ENCODE measurements at regions not wholly inside any gene's neighbourhood (a gene's known extent, or its start where the extent isn't known, plus 50 kb on each side); places are given as distances from the start of the nearest gene placed in this dataset.

DNA sequence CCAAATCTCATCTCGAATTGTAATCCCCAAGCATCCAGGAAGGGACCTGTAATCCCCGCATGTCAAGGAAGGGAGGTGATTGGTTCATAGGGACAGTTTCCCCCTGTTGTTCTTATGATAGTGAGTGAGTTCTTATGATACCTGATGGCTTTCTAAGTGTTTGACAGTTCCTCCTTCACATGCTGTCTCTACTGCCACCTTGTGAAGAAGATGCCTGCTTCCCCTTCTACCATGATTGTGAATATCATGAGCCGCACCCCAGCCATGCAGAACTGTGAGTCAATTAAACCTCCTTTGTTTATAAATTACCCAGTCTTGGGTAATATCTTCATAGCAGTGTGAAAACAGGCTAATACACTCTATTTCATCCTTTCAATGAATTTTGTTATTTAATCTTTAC lies 446.7 kb downstream of the RNF144A start:
- no peak overlapping the region for H3K4me3 ChIP-seq (ENCODE audit: low read length, poor library complexity, severe bottlenecking)
- H3F3A ChIP-seq (ENCODE audit: low read depth): no peaks in the 10 kb centered on the region
- no peak overlapping the region for H3K4me2 ChIP-seq (ENCODE audit: low read depth, low read length, poor library complexity, severe bottlenecking)
- H3K27me3 ChIP-seq (ENCODE audit: insufficient read depth, low read length, poor library complexity, severe bottlenecking): no peaks in the 10 kb centered on the region
- no peaks in the 10 kb centered on the region for H3K79me2 ChIP-seq (ENCODE audit: insufficient read depth, low read length)
- H3K9me2 ChIP-seq (replicated peaks; ENCODE audit: low read depth, low read length): no peaks in the 10 kb centered on the region
- H3K4me1 ChIP-seq (ENCODE audit: insufficient read depth, low read length, poor library complexity, severe bottlenecking): no peaks in the 10 kb centered on the region
- no peaks in the 10 kb centered on the region for H4K20me1 ChIP-seq (ENCODE audit: insufficient read depth, low read length, poor library complexity, severe bottlenecking)
- TF ChIP-seq, protein P1, sequence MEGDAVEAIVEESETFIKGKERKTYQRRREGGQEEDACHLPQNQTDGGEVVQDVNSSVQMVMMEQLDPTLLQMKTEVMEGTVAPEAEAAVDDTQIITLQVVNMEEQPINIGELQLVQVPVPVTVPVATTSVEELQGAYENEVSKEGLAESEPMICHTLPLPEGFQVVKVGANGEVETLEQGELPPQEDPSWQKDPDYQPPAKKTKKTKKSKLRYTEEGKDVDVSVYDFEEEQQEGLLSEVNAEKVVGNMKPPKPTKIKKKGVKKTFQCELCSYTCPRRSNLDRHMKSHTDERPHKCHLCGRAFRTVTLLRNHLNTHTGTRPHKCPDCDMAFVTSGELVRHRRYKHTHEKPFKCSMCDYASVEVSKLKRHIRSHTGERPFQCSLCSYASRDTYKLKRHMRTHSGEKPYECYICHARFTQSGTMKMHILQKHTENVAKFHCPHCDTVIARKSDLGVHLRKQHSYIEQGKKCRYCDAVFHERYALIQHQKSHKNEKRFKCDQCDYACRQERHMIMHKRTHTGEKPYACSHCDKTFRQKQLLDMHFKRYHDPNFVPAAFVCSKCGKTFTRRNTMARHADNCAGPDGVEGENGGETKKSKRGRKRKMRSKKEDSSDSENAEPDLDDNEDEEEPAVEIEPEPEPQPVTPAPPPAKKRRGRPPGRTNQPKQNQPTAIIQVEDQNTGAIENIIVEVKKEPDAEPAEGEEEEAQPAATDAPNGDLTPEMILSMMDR (conservative IDR thresholded peaks at IDR 0.05; ENCODE audit: low read length): peak; percentile 36; the same call in 1 of the 2 replicates
- no peak for TF ChIP-seq EZH2phosphoT487 (IDR thresholded peaks at IDR 0.05; ENCODE audit: borderline replicate concordance)
- no peak overlapping the region for H3K9ac ChIP-seq (ENCODE audit: low read depth, low read length, poor library complexity, severe bottlenecking)
- no peak overlapping the region for H2AFZ ChIP-seq (ENCODE audit: low read length)
- H3K9me3 ChIP-seq (ENCODE audit: insufficient read depth, low read depth, low read length): no peaks in the 10 kb centered on the region
- no peaks in the 10 kb centered on the region for H3K36me3 ChIP-seq (ENCODE audit: insufficient read depth, low read length)

DNA sequence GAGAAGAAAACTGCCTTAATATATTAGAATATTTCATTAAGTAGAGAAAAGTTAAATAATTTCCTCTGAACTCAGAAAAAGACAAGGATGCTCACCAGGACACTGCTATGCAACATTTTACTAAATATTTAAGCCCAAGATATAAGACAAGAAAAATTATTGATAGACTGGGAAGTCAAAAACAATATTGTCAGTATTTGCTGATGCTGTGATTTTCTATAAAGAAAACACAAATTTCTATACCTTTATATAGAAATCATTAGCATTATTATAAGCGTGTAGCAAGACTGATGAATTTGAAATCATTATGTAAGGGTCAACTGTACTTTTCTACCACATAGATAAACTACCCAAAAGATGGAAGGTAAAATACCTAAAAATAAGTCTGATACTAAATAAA lies 451.0 kb downstream of the RNF144A start:
- no peak overlapping the region for H3K4me3 ChIP-seq (ENCODE audit: low read length, poor library complexity, severe bottlenecking)
- H3K79me2 ChIP-seq (ENCODE audit: insufficient read depth, low read length): no peaks in the 10 kb centered on the region
- no peak overlapping the region for H3K9ac ChIP-seq (ENCODE audit: low read depth, low read length, poor library complexity, severe bottlenecking)
- H3K36me3 ChIP-seq (ENCODE audit: insufficient read depth, low read length): no peaks in the 10 kb centered on the region
- no peaks in the 10 kb centered on the region for H3K4me1 ChIP-seq (ENCODE audit: insufficient read depth, low read length, poor library complexity, severe bottlenecking)
- no peak for TF ChIP-seq EZH2phosphoT487 (IDR thresholded peaks at IDR 0.05; ENCODE audit: borderline replicate concordance)
- TF ChIP-seq, protein P1 (conservative IDR thresholded peaks at IDR 0.05; ENCODE audit: low read length): no peak
- no peak overlapping the region for H2AFZ ChIP-seq (ENCODE audit: low read length)
- no peaks in the 10 kb centered on the region for H3K9me3 ChIP-seq (ENCODE audit: insufficient read depth, low read depth, low read length)
- no peaks in the 10 kb centered on the region for H4K20me1 ChIP-seq (ENCODE audit: insufficient read depth, low read length, poor library complexity, severe bottlenecking)
- H3K4me2 ChIP-seq (ENCODE audit: low read depth, low read length, poor library complexity, severe bottlenecking): no peak overlapping the region
- no peaks in the 10 kb centered on the region for H3K27me3 ChIP-seq (ENCODE audit: insufficient read depth, low read length, poor library complexity, severe bottlenecking)
- no peaks in the 10 kb centered on the region for H3F3A ChIP-seq (ENCODE audit: low read depth)
- H3K9me2 ChIP-seq (replicated peaks; ENCODE audit: low read depth, low read length): no peaks in the 10 kb centered on the region

DNA sequence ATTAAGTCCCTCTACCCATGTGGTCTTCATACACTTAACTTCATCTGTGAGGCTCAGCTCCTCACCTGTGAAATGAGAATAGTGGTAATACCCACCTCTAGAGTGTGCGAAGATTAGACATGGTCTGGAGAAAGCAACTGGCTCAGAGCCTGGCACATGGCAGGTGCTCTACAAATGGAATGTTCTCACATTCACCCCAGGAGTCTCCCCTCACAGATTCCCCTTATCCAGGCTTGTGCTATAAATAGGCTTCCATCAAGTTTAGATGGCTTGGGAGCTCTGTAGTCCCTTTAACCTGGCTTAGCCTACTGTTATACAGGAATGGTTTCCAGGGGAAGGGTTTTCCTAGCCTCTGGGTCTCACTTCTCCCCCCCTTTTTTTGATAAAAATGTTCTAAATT lies 455.9 kb downstream of the RNF144A start:
- no peaks in the 10 kb centered on the region for H3K79me2 ChIP-seq (ENCODE audit: insufficient read depth, low read length)
- no peaks in the 10 kb centered on the region for H3K27me3 ChIP-seq (ENCODE audit: insufficient read depth, low read length, poor library complexity, severe bottlenecking)
- no peaks in the 10 kb centered on the region for H4K20me1 ChIP-seq (ENCODE audit: insufficient read depth, low read length, poor library complexity, severe bottlenecking)
- no peaks in the 10 kb centered on the region for H3F3A ChIP-seq (ENCODE audit: low read depth)
- no peaks in the 10 kb centered on the region for H3K4me1 ChIP-seq (ENCODE audit: insufficient read depth, low read length, poor library complexity, severe bottlenecking)
- H3K4me2 ChIP-seq (ENCODE audit: low read depth, low read length, poor library complexity, severe bottlenecking): no peak overlapping the region
- TF ChIP-seq, protein P1 (conservative IDR thresholded peaks at IDR 0.05; ENCODE audit: low read length): no peak
- TF ChIP-seq EZH2phosphoT487 (IDR thresholded peaks at IDR 0.05; ENCODE audit: borderline replicate concordance): no peak
- no peak overlapping the region for H2AFZ ChIP-seq (ENCODE audit: low read length)
- H3K9me3 ChIP-seq (ENCODE audit: insufficient read depth, low read depth, low read length): no peaks in the 10 kb centered on the region
- H3K36me3 ChIP-seq (ENCODE audit: insufficient read depth, low read length): no peaks in the 10 kb centered on the region
- H3K4me3 ChIP-seq (ENCODE audit: low read length, poor library complexity, severe bottlenecking): no peak overlapping the region
- H3K9ac ChIP-seq (ENCODE audit: low read depth, low read length, poor library complexity, severe bottlenecking): no peak overlapping the region
- no peaks in the 10 kb centered on the region for H3K9me2 ChIP-seq (replicated peaks; ENCODE audit: low read depth, low read length)

Data from Loucy (cell line).